Left ventricle myocardium inferior (tissue), 1 donor: ENCODE measurements at regions not wholly inside any gene's neighbourhood (a gene's known extent, or its start where the extent isn't known, plus 50 kb on each side); places are given as distances from the start of the nearest gene placed in this dataset.
"Not testable (repeated sequence)": the region's sequence is repeated elsewhere in the genome, so short reads cannot be mapped to it uniquely, and the experiment has no call there.

Experiments
- DNase-seq: peaks from one replicate; pipeline ENCODE4 v3.0.0-alpha.2; 2020
- H3K27ac ChIP-seq: fragments of 200-600 bp; replicated peaks from 2 replicates; pipeline ENCODE4 v1.8.0; 2021
- H3K27me3 ChIP-seq: fragments of 200-600 bp; 2 replicates; pipeline ENCODE4 v1.8.0; 2021; ENCODE audit warnings: low read depth
- H3K36me3 ChIP-seq: fragments of 200-600 bp; 2 replicates; pipeline ENCODE4 v1.8.0; 2021
- H3K4me1 ChIP-seq: fragments of 200-600 bp; 2 replicates; pipeline ENCODE4 v1.8.0; 2021
- H3K4me3 ChIP-seq: fragments of 200-600 bp; 2 replicates; pipeline ENCODE4 v1.8.0; 2021; ENCODE audit warnings: mild to moderate bottlenecking, moderate library complexity
- H3K9me3 ChIP-seq: fragments of 200-600 bp; replicated peaks from 2 replicates; pipeline ENCODE4 v1.8.0; 2021
- CTCF ChIP-seq: fragments of 200-600 bp; IDR thresholded peaks from 2 replicates; pipeline ENCODE4 v1.8.0; 2021; ENCODE audit warnings: antibody characterized with exemption, mild to moderate bottlenecking, borderline replicate concordance
- intact Hi-C: fragments of 100-400 bp; cut with micrococcal nuclease; formaldehyde crosslinking; loops from one replicate; pipeline ENCODE4 v1.11.0; 2022
- donor health status: DM: no; HTN: yes; CAD: no; lungs with severe emphysema.

GRCh38 chr7:106537119-106537518 lies 123.8 kb downstream of the CCDC71L start:
- H3K36me3 ChIP-seq: no peaks in the 10 kb centered on the region
- no peak for DNase-seq
- H3K4me1 ChIP-seq: no peaks in the 10 kb centered on the region
- H3K27me3 ChIP-seq: no peaks in the 10 kb centered on the region
- intact Hi-C loops: no loop called here
- H3K9me3 ChIP-seq: peaks cover 8% of the 10 kb centered on the region
- no peak overlapping the region for H3K4me3 ChIP-seq
- H3K27ac ChIP-seq: no peak overlapping the region
- TF ChIP-seq CTCF: no peak

- no peak overlapping the region for H3K4me3 ChIP-seq
- H3K27me3 ChIP-seq: no peaks in the 10 kb centered on the region
- intact Hi-C loops: no loop called here
- no peak overlapping the region for H3K27ac ChIP-seq
- H3K4me1 ChIP-seq: no peaks in the 10 kb centered on the region
- H3K36me3 ChIP-seq: no peaks in the 10 kb centered on the region
- no peak for DNase-seq
- peaks cover 8% of the 10 kb centered on the region for H3K9me3 ChIP-seq
- no peak for TF ChIP-seq CTCF
Observed at GRCh38 chr7:106536079-106536478, 124.9 kb downstream of the CCDC71L start.

DNA sequence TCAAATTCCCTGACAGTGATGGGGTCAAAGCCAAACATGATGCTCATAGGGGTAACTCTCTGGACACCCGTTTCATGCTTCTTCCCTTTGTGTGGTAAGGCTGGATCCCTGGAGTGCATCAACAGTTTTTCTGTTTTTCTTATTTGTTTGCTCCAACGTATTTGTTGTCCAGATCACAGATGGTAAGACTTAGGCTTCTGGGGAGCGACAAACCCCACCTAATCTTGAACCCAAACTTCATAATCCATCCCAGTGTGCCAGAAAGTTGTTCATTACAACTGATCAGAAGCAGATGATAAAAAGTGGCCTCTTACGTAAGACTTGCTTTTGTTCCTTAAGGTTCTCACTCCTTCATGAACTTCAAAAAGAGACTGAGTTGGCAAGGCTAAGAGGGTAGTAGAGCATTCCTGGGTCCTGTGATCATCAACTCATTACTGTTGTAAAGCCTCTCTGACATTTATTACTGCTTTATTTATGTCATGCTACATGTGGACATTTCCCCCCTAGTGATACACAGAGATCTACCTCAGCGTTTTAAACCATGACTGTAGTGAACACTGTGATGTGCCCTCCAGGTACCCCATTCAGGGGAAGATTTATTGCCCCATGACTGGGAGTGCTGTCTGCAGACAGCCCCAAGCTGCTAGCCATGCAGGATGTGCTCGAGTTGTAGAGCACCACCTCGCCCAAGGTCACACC lies 125.6 kb downstream of the CCDC71L start:
- no peak for TF ChIP-seq CTCF
- no peaks in the 10 kb centered on the region for H3K27me3 ChIP-seq
- DNase-seq: no peak
- H3K36me3 ChIP-seq: no peaks in the 10 kb centered on the region
- intact Hi-C loops: no loop called here
- H3K4me3 ChIP-seq: no peak overlapping the region
- H3K27ac ChIP-seq: no peak overlapping the region
- H3K9me3 ChIP-seq: peaks cover 8% of the 10 kb centered on the region
- no peaks in the 10 kb centered on the region for H3K4me1 ChIP-seq

DNA sequence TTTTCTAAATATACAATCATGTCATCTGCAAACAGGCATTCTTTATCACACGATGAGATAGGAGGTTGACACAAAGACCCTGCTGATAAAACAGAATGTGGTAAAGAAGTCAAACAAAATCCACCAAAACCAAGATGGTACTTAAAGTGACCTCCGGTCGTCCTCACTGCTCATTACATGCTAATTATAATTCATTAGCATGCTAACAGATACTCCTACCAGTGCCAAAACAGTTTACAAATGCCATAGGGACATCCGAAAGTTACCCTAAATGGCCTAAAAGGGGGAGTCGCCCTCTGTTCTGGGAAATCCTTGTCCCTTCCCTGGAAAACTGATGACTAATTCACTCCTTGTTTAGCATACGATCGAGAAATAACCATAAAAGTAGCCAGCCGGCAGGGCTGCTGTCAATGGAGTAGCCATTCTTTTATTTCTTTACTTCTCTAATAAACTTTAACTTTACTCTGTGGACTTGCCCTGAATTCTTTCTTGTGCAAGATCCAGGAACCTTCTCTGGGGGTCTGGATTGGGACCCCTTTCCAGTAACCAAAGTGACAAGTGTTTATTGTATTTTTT lies 126.6 kb downstream of the CCDC71L start:
- H3K27ac ChIP-seq: no peak overlapping the region
- DNase-seq: no peak
- no peaks in the 10 kb centered on the region for H3K36me3 ChIP-seq
- no peak overlapping the region for H3K4me3 ChIP-seq
- H3K9me3 ChIP-seq: peaks cover 8% of the 10 kb centered on the region
- H3K4me1 ChIP-seq: no peaks in the 10 kb centered on the region
- TF ChIP-seq CTCF: no peak
- H3K27me3 ChIP-seq: no peaks in the 10 kb centered on the region
- intact Hi-C loops: no loop called here

DNA sequence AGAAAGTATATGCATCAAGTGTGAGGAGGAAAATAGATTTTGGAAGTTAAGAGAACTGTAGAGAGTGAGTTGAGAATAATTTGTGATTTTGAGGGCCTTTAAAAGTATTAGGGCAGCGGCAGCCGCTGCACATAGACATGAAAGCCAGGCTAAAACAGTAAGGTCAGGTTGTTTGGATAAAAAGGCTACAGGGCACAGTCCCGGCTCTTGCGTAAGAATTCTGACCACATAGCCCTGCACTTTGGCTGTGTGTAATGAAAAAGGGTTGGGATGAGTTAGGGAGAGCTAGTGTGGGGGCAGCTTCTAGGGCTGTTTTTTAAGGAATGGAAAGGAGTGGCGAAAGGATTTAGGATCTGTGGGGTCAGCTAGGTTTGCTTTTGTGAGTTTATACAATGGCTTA lies 130.8 kb downstream of the CCDC71L start:
- H3K27me3 ChIP-seq, H3K27ac ChIP-seq, H3K36me3 ChIP-seq, DNase-seq, H3K9me3 ChIP-seq, H3K4me3 ChIP-seq, intact Hi-C loops, H3K4me1 ChIP-seq: not testable (repeated sequence)

- H3K36me3 ChIP-seq, H3K9me3 ChIP-seq, H3K4me3 ChIP-seq, H3K27me3 ChIP-seq, H3K27ac ChIP-seq, intact Hi-C loops, H3K4me1 ChIP-seq, DNase-seq: not testable (repeated sequence)
Observed at GRCh38 chr7:106526617-106527016, 134.3 kb downstream of the CCDC71L start.
